ENCODE measurements at regions not wholly inside any gene's neighbourhood (a gene's known extent, or its start where the extent isn't known, plus 50 kb on each side); places are given as distances from the start of the nearest gene placed in this dataset.
"Not testable (repeated sequence)": the region's sequence is repeated elsewhere in the genome, so short reads cannot be mapped to it uniquely, and the experiment has no call there.

- H3K27ac Mint-ChIP-seq, result no peak overlapping the region
- no peak for DNase-seq (ENCODE audit: low spot score)
- no peaks in the 10 kb centered on the region for H3K36me3 Mint-ChIP-seq
- H3K9me3 Mint-ChIP-seq, result no peaks in the 10 kb centered on the region
- ATAC-seq, result no peak
- H3K4me1 Mint-ChIP-seq (ENCODE audit: low read depth in 2 of 2), result no peaks in the 10 kb centered on the region
- H3K4me3 Mint-ChIP-seq, result no peak overlapping the region
- H3K27me3 Mint-ChIP-seq, result no peaks in the 10 kb centered on the region
Observed at GRCh38 chr20:17832236-17832915, 132.6 kb downstream of the BANF2 start.

DNA sequence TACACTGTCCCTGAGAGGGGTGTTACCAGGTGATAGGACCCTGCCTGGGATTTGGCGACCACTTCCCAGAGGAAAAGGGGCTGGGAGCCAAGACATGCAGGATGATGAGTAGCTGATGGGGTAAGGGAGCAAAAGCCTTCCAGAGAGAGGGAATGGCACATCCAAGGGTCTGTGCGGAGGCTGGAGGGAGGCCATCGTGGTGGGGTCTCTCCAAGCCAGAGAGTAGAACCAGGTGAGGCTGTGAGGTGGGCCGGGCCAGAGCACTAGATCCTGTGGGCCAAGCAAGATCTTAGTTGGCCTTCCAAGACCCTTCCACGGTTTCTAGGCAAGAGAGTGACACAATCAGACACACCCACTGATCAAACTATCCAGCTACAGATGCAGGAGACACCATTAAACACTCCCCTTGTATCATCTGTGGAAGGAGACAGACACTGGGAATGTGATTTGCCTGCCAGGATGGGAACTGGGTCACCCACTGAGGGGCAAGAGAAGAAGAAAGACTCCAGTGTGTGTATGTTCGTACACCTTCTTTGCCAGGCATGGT, 128.9 kb downstream of the BANF2 start:
- no peak for ATAC-seq
- H3K4me3 Mint-ChIP-seq, result no peak overlapping the region

DNA sequence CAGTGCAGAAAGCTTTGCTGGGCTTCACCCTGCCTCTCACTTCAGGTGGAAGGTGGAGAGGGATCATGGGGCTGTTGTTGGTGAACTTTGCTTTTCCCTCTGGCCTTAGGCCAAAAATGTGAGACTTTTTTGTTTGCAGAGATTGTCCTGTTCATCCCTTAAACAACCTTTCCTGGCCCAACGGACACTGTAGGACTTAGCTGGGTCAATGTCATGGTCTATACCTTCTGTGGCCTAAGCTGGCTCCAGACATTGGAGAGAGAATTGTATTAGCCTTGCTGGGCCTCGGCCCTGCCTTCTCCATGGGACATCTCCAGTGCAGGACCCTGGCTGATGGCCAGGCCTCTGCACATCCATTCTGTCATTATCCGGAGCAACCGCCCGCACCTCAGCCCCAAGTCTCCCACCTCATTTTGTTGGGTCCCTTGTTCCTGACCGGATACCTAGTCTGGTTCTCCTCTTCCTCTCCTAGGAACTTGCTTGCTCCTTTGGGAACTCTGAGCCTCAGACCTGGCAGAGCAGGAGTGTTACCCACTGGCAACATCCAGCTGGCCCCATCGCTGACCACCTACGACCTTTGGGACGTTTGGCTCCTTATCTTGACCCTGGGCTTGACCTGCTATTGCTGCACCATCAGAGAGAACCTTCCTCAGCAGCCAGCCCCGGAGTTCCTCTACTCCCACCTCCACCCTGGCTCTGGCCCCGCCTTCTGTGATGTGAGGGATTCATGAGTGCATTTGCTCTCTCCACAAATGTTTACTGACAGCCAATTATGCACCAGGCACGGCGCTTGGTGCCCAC, 128.2 kb downstream of the BANF2 start:
- ATAC-seq, result no peak
- H3K4me3 Mint-ChIP-seq, result no peak overlapping the region
- no peaks in the 10 kb centered on the region for H3K27me3 Mint-ChIP-seq
- H3K36me3 Mint-ChIP-seq, result no peaks in the 10 kb centered on the region
- DNase-seq (ENCODE audit: low spot score), result no peak
- no peaks in the 10 kb centered on the region for H3K9me3 Mint-ChIP-seq
- no peaks in the 10 kb centered on the region for H3K4me1 Mint-ChIP-seq (ENCODE audit: low read depth in 2 of 2)
- H3K27ac Mint-ChIP-seq, result peak overlapping the region in 1 of 2 donors; percentile 19

More for the DNA sequence above, 128.9 kb downstream of the BANF2 start:
- Mint-ChIP-seq H3K4me1 (ENCODE audit: low read depth in 2 of 2) (no peaks in the 10 kb centered on the region), H3K27ac (peak overlapping the region in 1 of 2 donors; percentile 19), H3K36me3 (no peaks in the 10 kb centered on the region), H3K27me3 (no peaks in the 10 kb centered on the region), H3K9me3 (no peaks in the 10 kb centered on the region)
- no peak for DNase-seq (ENCODE audit: low spot score)

DNA sequence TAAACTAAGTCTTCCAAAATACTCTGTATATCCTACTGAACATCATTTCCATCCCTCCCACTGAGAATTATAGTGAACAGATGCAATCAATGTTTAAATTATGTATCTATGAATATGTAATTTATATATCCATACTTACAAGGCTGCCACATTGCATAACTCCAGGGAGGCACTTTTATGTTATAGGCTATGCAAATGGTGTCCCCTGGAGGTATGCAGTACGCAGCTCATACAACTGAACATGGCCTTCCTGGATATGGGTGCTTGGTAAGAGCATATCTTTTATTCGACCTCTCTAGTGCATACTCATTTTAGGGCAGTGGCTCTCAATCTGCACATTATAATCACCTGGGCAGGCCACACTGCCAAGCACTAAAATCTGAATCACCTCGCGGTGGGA, 127.3 kb downstream of the BANF2 start:
- Mint-ChIP-seq H3K9me3 (no peaks in the 10 kb centered on the region), H3K4me1 (ENCODE audit: low read depth in 2 of 2) (no peaks in the 10 kb centered on the region), H3K27me3 (no peaks in the 10 kb centered on the region), H3K36me3 (no peaks in the 10 kb centered on the region), H3K27ac (no peak overlapping the region), H3K4me3 (no peak overlapping the region)
- ATAC-seq (no peak), DNase-seq (ENCODE audit: low spot score) (no peak)

GRCh38 chr20:17825960-17826843, 126.4 kb downstream of the BANF2 start:
- Mint-ChIP-seq H3K9me3 (no peaks in the 10 kb centered on the region), H3K27ac (no peak overlapping the region), H3K27me3 (no peaks in the 10 kb centered on the region), H3K36me3 (no peaks in the 10 kb centered on the region), H3K4me1 (ENCODE audit: low read depth in 2 of 2) (no peaks in the 10 kb centered on the region), H3K4me3 (no peak overlapping the region)
- ATAC-seq (peak; percentile 17 to 81), DNase-seq (ENCODE audit: low spot score) (no peak)

GRCh38 chr20:17825252-17825959, 125.6 kb downstream of the BANF2 start:
- Mint-ChIP-seq H3K4me1 (ENCODE audit: low read depth in 2 of 2) (no peaks in the 10 kb centered on the region), H3K36me3 (no peaks in the 10 kb centered on the region), H3K27ac (no peak overlapping the region), H3K27me3 (no peaks in the 10 kb centered on the region), H3K4me3 (no peak overlapping the region), H3K9me3 (no peaks in the 10 kb centered on the region)
- DNase-seq (ENCODE audit: low spot score), result no peak
- peak in 1 of 2 donors; percentile 7 for ATAC-seq

DNA sequence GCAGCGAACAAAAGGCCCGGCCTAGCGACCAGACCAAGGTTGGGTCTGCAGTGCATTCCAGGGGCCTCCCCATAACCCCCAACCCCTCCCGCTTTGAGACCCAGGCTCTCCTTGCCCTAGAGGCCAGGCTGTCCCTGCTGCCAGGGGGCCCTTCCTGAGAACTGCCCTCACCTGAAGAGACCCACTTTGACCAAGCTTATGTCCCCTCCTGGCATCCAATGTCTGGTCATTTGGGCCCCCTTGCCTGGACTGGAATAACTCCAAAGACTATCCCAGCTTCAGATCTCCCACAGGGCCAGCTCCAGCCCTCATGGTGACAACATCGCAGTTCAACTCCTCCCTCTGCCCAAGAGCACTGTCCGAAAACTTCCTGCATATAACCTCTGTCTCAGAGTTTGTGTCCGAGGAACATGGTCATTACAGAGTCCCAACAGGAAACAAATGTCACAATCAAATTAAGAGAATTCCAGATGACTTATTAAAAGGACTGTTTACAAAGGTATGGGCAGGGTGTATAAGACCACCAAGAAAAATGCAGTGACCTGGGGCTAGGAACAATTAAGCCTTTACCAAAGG, 125.0 kb downstream of the BANF2 start:
- DNase-seq (ENCODE audit: low spot score) (no peak), ATAC-seq (no peak)
- H3K9me3 Mint-ChIP-seq, result no peaks in the 10 kb centered on the region
- H3K36me3 Mint-ChIP-seq, result no peaks in the 10 kb centered on the region
- no peak overlapping the region for H3K4me3 Mint-ChIP-seq
- H3K4me1 Mint-ChIP-seq (ENCODE audit: low read depth in 2 of 2), result no peaks in the 10 kb centered on the region
- no peaks in the 10 kb centered on the region for H3K27me3 Mint-ChIP-seq
- no peak overlapping the region for H3K27ac Mint-ChIP-seq

GRCh38 chr20:17823409-17824144, 123.8 kb downstream of the BANF2 start:
- DNase-seq (ENCODE audit: low spot score) (no peak), ATAC-seq (no peak)
- Mint-ChIP-seq H3K27ac (no peak overlapping the region), H3K27me3 (no peaks in the 10 kb centered on the region), H3K4me1 (ENCODE audit: low read depth in 2 of 2) (no peaks in the 10 kb centered on the region), H3K36me3 (peaks cover 4% of the 10 kb centered on the region), H3K9me3 (peaks cover 4% of the 10 kb centered on the region), H3K4me3 (no peak overlapping the region)

GRCh38 chr20:17822540-17823408, 123.0 kb downstream of the BANF2 start:
- peaks cover 4% of the 10 kb centered on the region for H3K36me3 Mint-ChIP-seq
- no peaks in the 10 kb centered on the region for H3K27me3 Mint-ChIP-seq
- H3K4me1 Mint-ChIP-seq (ENCODE audit: low read depth in 2 of 2), result no peaks in the 10 kb centered on the region
- no peak for DNase-seq (ENCODE audit: low spot score)
- H3K27ac Mint-ChIP-seq, result no peak overlapping the region
- no peak for ATAC-seq
- no peak overlapping the region for H3K4me3 Mint-ChIP-seq
- H3K9me3 Mint-ChIP-seq, result peaks cover 4% of the 10 kb centered on the region

- H3K9me3 Mint-ChIP-seq, result peaks cover 4% of the 10 kb centered on the region
- no peaks in the 10 kb centered on the region for H3K4me1 Mint-ChIP-seq (ENCODE audit: low read depth in 2 of 2)
- no peak overlapping the region for H3K27ac Mint-ChIP-seq
- DNase-seq (ENCODE audit: low spot score), result no peak
- no peak for ATAC-seq
- H3K4me3 Mint-ChIP-seq, result no peak overlapping the region
- H3K27me3 Mint-ChIP-seq, result no peaks in the 10 kb centered on the region
- peaks cover 4% of the 10 kb centered on the region for H3K36me3 Mint-ChIP-seq
Observed at GRCh38 chr20:17822039-17822438, 122.3 kb downstream of the BANF2 start.

DNA sequence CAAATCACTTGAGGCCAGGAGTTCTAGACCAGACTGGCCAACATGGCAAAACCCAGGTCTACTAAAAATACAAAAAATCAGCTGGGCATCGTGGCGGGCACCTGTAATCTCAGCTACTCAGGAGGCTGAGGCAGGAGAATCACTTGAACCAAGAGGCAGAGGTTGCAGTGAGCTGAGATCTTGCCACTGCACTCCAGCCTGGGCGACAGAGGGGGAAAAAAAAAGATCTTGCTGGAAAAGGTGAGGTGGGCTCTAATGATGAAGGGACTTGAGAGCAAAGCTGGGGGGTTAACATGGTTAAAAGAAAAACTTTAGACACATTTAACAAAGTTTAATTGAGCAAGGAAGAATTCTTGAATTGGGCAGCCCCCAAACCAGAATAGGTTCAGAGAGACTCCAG, 121.8 kb downstream of the BANF2 start:
- not testable (repeated sequence) for ATAC-seq; H3K27me3 Mint-ChIP-seq; H3K9me3 Mint-ChIP-seq; H3K36me3 Mint-ChIP-seq; H3K4me3 Mint-ChIP-seq; DNase-seq (ENCODE audit: low spot score); H3K27ac Mint-ChIP-seq; H3K4me1 Mint-ChIP-seq (ENCODE audit: low read depth in 2 of 2)
